ENCODE measurements at regions not wholly inside any gene's neighbourhood (a gene's known extent, or its start where the extent isn't known, plus 50 kb on each side); places are given as distances from the start of the nearest gene placed in this dataset.

DNA sequence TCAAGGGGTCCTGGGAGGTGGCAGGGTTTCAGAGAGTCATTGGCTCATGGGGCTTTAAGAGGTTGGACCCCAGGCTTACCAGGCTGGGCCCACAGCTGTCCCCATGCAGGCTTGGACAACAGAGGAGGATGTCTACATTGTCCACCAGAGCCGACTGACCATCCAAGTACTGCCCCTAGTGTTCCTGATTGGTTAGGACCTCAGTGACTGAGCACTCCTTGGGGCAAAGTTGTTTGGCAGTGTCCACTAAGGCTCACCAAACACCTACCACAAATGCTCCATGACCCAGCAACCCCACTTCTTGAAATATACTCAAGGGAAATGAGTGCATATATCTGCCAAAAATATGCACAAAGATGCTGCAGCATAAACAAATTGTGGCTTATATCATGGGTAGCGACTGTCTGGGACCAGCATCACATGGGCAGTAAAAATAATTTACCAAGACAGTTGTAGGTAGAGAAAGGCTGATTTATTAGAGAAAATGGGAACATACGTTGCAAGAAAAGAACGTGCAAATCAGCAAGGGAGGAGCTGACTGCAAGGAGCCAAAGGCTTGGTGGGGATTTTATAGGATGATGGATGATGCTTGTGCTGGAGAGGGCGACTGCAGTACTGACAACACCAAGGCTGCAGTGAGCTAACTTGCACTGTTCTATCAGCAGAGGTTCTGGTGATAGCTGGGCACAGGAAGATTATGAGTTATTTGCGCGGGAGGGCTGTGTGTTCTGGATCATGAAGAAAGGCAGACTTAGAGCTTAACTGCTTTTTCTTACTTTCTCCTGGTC is 265.2 kb downstream of the GADD45G start:
- Histone ChIP-seq H3K9me3 (ENCODE audit: control insufficient read depth, low read length) (no peaks in the 10 kb centered on the region), H3K27me3 (ENCODE audit: control insufficient read depth, insufficient read depth, low read length, poor library complexity, severe bottlenecking) (no peaks in the 10 kb centered on the region), H3K4me1 (ENCODE audit: control insufficient read depth, insufficient read depth, low read length) (no peaks in the 10 kb centered on the region), H3K4me3 (ENCODE audit: low read length) (no peak overlapping the region), H3K36me3 (ENCODE audit: control insufficient read depth, insufficient read depth, low read length) (no peaks in the 10 kb centered on the region), H3K9ac (ENCODE audit: extremely low read depth, low read length, poor library complexity, severe bottlenecking) (no peak overlapping the region), H3K27ac (ENCODE audit: low read depth, low read length) (no peak overlapping the region)
- Mint-ChIP-seq H3K4me3 (no peak overlapping the region), H3K36me3 (ENCODE audit: low read depth) (no peaks in the 10 kb centered on the region), H3K27ac (no peak overlapping the region), H3K4me1 (no peaks in the 10 kb centered on the region), H3K9me3 (no peaks in the 10 kb centered on the region), H3K27me3 (ENCODE audit: insufficient read depth) (peaks cover 1% of the 10 kb centered on the region)
- WGBS, 2 experiments (ENCODE audit: insufficient coverage in 1 of 2, insufficient read length in 1 of 2) = 77 to 85% methylated on average over 4 to 7 of the region's 7 CpGs
- no peak for DNase-seq
- TF ChIP-seq, protein P1, sequence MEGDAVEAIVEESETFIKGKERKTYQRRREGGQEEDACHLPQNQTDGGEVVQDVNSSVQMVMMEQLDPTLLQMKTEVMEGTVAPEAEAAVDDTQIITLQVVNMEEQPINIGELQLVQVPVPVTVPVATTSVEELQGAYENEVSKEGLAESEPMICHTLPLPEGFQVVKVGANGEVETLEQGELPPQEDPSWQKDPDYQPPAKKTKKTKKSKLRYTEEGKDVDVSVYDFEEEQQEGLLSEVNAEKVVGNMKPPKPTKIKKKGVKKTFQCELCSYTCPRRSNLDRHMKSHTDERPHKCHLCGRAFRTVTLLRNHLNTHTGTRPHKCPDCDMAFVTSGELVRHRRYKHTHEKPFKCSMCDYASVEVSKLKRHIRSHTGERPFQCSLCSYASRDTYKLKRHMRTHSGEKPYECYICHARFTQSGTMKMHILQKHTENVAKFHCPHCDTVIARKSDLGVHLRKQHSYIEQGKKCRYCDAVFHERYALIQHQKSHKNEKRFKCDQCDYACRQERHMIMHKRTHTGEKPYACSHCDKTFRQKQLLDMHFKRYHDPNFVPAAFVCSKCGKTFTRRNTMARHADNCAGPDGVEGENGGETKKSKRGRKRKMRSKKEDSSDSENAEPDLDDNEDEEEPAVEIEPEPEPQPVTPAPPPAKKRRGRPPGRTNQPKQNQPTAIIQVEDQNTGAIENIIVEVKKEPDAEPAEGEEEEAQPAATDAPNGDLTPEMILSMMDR (conservative IDR thresholded peaks at IDR 0.05) = peak; percentile 44

DNA sequence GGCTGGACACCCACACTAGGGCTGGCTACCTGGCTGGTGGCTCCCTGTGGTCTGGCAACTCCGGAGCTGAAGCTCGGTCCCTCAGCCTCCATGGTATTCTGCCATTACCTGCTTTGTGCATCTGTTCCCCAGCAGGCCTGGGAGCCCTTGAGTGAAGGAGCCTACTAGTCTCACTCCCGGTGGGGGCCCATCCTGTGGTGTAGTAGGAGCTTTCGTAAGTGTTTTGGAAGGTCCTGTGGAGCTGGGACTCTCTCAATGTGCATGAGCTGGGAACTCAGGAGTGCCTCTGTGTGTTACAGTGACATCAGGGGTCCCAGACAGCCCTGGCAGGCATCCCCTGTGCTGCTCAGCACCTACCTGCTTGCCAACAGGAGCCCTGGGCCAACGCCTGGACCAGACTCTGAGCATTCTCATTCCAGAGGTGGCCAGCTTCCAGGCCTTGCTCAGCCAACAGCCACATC is 267.1 kb downstream of the GADD45G start:
- Mint-ChIP-seq H3K9me3 (no peaks in the 10 kb centered on the region), H3K27me3 (ENCODE audit: insufficient read depth) (peaks cover 1% of the 10 kb centered on the region), H3K4me1 (peaks cover 1% of the 10 kb centered on the region), H3K36me3 (ENCODE audit: low read depth) (no peaks in the 10 kb centered on the region), H3K27ac (no peak overlapping the region), H3K4me3 (no peak overlapping the region)
- no peaks in the 10 kb centered on the region for H3K27me3 ChIP-seq (ENCODE audit: control insufficient read depth, insufficient read depth, low read length, poor library complexity, severe bottlenecking)
- H3K4me1 ChIP-seq (ENCODE audit: control insufficient read depth, insufficient read depth, low read length) = no peaks in the 10 kb centered on the region
- H3K27ac ChIP-seq (ENCODE audit: low read depth, low read length) = no peak overlapping the region
- H3K36me3 ChIP-seq (ENCODE audit: control insufficient read depth, insufficient read depth, low read length) = no peaks in the 10 kb centered on the region
- no peaks in the 10 kb centered on the region for H3K9me3 ChIP-seq (ENCODE audit: control insufficient read depth, low read length)
- TF ChIP-seq, protein P1 (conservative IDR thresholded peaks at IDR 0.05) = no peak
- no peak overlapping the region for H3K9ac ChIP-seq (ENCODE audit: extremely low read depth, low read length, poor library complexity, severe bottlenecking)
- H3K4me3 ChIP-seq (ENCODE audit: low read length) = no peak overlapping the region
- peak; percentile 34 for DNase-seq
- WGBS, 2 experiments (ENCODE audit: insufficient coverage in 1 of 2, insufficient read length in 1 of 2) = 93 to 94% methylated on average over 2 to 5 of the region's 5 CpGs

DNA sequence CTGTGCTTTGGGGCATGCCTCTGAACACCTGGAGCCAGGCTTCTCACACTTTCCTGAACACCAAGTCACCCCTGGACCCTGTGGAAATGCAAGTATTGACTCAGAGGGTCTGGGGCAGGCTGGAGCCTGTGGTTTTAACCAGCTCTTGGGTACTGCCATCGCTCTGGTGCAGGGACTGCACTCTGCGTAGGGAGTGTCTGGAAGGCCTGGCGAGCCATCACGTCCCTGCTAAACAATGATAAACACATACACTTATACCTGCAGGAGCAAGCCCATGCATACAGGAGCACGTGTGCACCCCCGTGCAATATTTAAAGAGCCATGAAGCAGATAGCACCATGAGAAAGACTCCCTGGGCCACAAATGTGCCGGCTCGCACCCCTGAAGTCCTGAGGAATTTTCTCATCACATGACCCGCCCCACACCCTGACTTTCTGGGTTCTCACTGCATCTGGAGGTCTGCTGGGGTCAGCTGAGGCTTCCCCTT is 267.7 kb downstream of the GADD45G start:
- WGBS, 2 experiments (ENCODE audit: insufficient coverage in 1 of 2, insufficient read length in 1 of 2) = 85 to 90% methylated on average over 6 to 9 of the region's 9 CpGs
- H3K27ac Mint-ChIP-seq = no peak overlapping the region
- H3K4me3 ChIP-seq (ENCODE audit: low read length) = no peak overlapping the region
- no peaks in the 10 kb centered on the region for H3K27me3 ChIP-seq (ENCODE audit: control insufficient read depth, insufficient read depth, low read length, poor library complexity, severe bottlenecking)
- peak; percentile 30 for DNase-seq
- H3K36me3 ChIP-seq (ENCODE audit: control insufficient read depth, insufficient read depth, low read length) = no peaks in the 10 kb centered on the region
- peaks cover 1% of the 10 kb centered on the region for H3K27me3 Mint-ChIP-seq (ENCODE audit: insufficient read depth)
- H3K4me1 Mint-ChIP-seq = peaks cover 1% of the 10 kb centered on the region
- TF ChIP-seq, protein P1 (conservative IDR thresholded peaks at IDR 0.05) = no peak
- H3K27ac ChIP-seq (ENCODE audit: low read depth, low read length) = no peak overlapping the region
- no peaks in the 10 kb centered on the region for H3K4me1 ChIP-seq (ENCODE audit: control insufficient read depth, insufficient read depth, low read length)
- no peaks in the 10 kb centered on the region for H3K9me3 Mint-ChIP-seq
- no peak overlapping the region for H3K9ac ChIP-seq (ENCODE audit: extremely low read depth, low read length, poor library complexity, severe bottlenecking)
- H3K4me3 Mint-ChIP-seq = no peak overlapping the region
- no peaks in the 10 kb centered on the region for H3K36me3 Mint-ChIP-seq (ENCODE audit: low read depth)
- H3K9me3 ChIP-seq (ENCODE audit: control insufficient read depth, low read length) = no peaks in the 10 kb centered on the region

All from endodermal cell (in vitro differentiated cells).